NCI-H460 (cell line): ENCODE measurements at regions not wholly inside any gene's neighbourhood (a gene's known extent, or its start where the extent isn't known, plus 50 kb on each side); places are given as distances from the start of the nearest gene placed in this dataset.

Experiments
- DNase-seq: peaks from one replicate; pipeline ENCODE4 v3.0.0-alpha.2; 2016; ENCODE audit warnings: low read depth; ENCODE audit errors: extremely low read depth

GRCh38 chr13:76796851-76797250 lies 89.4 kb downstream of the KCTD12 start:
- no peak for DNase-seq

- no peak for DNase-seq
These were observed 90.2 kb downstream of the KCTD12 start for GRCh38 chr13:76795701-76796695.

- no peak for DNase-seq
These were observed 93.4 kb downstream of the KCTD12 start for GRCh38 chr13:76792731-76793347.

- no peak for DNase-seq
These were observed 95.0 kb downstream of the KCTD12 start for GRCh38 chr13:76790980-76791819.

GRCh38 chr13:76790526-76790925 lies 95.7 kb downstream of the KCTD12 start:
- no peak for DNase-seq

- no peak for DNase-seq
These were observed 102.4 kb downstream of the KCTD12 start for GRCh38 chr13:76783798-76784197.

GRCh38 chr13:76778853-76779252 lies 107.4 kb downstream of the KCTD12 start:
- DNase-seq: no peak

GRCh38 chr13:76777096-76777495 lies 109.1 kb downstream of the KCTD12 start:
- DNase-seq: no peak

- DNase-seq: no peak
These were observed 111.0 kb downstream of the KCTD12 start for GRCh38 chr13:76775088-76775740.

GRCh38 chr13:76773448-76774094 lies 112.6 kb downstream of the KCTD12 start:
- DNase-seq: no peak

- DNase-seq: no peak
These were observed 114.0 kb downstream of the KCTD12 start for GRCh38 chr13:76772241-76772640.

GRCh38 chr13:76769271-76769791 lies 116.9 kb downstream of the KCTD12 start:
- no peak for DNase-seq

GRCh38 chr13:76768384-76768783 lies 117.8 kb downstream of the KCTD12 start:
- no peak for DNase-seq

- no peak for DNase-seq
These were observed 121.3 kb downstream of the KCTD12 start for GRCh38 chr13:76764916-76765315.

GRCh38 chr13:76764429-76764828 lies 121.8 kb downstream of the KCTD12 start:
- DNase-seq: no peak

GRCh38 chr13:76762721-76763120 lies 123.5 kb downstream of the KCTD12 start:
- no peak for DNase-seq

- DNase-seq: no peak
These were observed 126.3 kb downstream of the KCTD12 start for GRCh38 chr13:76759877-76760276.

GRCh38 chr13:76758738-76759137 lies 127.5 kb downstream of the KCTD12 start:
- DNase-seq: no peak

- no peak for DNase-seq
These were observed 127.9 kb downstream of the KCTD12 start for GRCh38 chr13:76758257-76758656.

GRCh38 chr13:76756451-76756850 lies 129.8 kb downstream of the KCTD12 start:
- no peak for DNase-seq
